ENCODE measurements at regions not wholly inside any gene's neighbourhood (a gene's known extent, or its start where the extent isn't known, plus 50 kb on each side); places are given as distances from the start of the nearest gene placed in this dataset.

GRCh38 chr12:111276146-111276545 lies 92.7 kb downstream of the PHETA1 start:
- TF ChIP-seq CTCF (conservative IDR thresholded peaks at IDR 0.05; ENCODE audit: low read depth in 2 of 2) (no peak), POLR2AphosphoS5 (IDR thresholded peaks at IDR 0.05; ENCODE audit: low read depth) (no peak), EZH2 (IDR thresholded peaks at IDR 0.05; ENCODE audit: low read depth, unreplicated experiment) (no peak), EZH2phosphoT487 (IDR thresholded peaks at IDR 0.05; ENCODE audit: unreplicated experiment) (no peak), JUNB (IDR thresholded peaks at IDR 0.05; ENCODE audit: unreplicated experiment) (no peak), REST (IDR thresholded peaks at IDR 0.05; ENCODE audit: unreplicated experiment) (no peak), CREB1 (CRISPR knock-in tag; IDR thresholded peaks at IDR 0.05; ENCODE audit: low read depth) (no peak), ETS1 (IDR thresholded peaks at IDR 0.05) (no peak), ZNF114 (CRISPR knock-in tag; IDR thresholded peaks at IDR 0.05) (no peak), NANOG (IDR thresholded peaks at IDR 0.05; ENCODE audit: borderline replicate concordance) (no peak), STAT1 (IDR thresholded peaks at IDR 0.05; ENCODE audit: unreplicated experiment) (no peak), ZNF331 (CRISPR knock-in tag; IDR thresholded peaks at IDR 0.05; ENCODE audit: low read depth) (no peak)
- TF ChIP-seq, protein P1, sequence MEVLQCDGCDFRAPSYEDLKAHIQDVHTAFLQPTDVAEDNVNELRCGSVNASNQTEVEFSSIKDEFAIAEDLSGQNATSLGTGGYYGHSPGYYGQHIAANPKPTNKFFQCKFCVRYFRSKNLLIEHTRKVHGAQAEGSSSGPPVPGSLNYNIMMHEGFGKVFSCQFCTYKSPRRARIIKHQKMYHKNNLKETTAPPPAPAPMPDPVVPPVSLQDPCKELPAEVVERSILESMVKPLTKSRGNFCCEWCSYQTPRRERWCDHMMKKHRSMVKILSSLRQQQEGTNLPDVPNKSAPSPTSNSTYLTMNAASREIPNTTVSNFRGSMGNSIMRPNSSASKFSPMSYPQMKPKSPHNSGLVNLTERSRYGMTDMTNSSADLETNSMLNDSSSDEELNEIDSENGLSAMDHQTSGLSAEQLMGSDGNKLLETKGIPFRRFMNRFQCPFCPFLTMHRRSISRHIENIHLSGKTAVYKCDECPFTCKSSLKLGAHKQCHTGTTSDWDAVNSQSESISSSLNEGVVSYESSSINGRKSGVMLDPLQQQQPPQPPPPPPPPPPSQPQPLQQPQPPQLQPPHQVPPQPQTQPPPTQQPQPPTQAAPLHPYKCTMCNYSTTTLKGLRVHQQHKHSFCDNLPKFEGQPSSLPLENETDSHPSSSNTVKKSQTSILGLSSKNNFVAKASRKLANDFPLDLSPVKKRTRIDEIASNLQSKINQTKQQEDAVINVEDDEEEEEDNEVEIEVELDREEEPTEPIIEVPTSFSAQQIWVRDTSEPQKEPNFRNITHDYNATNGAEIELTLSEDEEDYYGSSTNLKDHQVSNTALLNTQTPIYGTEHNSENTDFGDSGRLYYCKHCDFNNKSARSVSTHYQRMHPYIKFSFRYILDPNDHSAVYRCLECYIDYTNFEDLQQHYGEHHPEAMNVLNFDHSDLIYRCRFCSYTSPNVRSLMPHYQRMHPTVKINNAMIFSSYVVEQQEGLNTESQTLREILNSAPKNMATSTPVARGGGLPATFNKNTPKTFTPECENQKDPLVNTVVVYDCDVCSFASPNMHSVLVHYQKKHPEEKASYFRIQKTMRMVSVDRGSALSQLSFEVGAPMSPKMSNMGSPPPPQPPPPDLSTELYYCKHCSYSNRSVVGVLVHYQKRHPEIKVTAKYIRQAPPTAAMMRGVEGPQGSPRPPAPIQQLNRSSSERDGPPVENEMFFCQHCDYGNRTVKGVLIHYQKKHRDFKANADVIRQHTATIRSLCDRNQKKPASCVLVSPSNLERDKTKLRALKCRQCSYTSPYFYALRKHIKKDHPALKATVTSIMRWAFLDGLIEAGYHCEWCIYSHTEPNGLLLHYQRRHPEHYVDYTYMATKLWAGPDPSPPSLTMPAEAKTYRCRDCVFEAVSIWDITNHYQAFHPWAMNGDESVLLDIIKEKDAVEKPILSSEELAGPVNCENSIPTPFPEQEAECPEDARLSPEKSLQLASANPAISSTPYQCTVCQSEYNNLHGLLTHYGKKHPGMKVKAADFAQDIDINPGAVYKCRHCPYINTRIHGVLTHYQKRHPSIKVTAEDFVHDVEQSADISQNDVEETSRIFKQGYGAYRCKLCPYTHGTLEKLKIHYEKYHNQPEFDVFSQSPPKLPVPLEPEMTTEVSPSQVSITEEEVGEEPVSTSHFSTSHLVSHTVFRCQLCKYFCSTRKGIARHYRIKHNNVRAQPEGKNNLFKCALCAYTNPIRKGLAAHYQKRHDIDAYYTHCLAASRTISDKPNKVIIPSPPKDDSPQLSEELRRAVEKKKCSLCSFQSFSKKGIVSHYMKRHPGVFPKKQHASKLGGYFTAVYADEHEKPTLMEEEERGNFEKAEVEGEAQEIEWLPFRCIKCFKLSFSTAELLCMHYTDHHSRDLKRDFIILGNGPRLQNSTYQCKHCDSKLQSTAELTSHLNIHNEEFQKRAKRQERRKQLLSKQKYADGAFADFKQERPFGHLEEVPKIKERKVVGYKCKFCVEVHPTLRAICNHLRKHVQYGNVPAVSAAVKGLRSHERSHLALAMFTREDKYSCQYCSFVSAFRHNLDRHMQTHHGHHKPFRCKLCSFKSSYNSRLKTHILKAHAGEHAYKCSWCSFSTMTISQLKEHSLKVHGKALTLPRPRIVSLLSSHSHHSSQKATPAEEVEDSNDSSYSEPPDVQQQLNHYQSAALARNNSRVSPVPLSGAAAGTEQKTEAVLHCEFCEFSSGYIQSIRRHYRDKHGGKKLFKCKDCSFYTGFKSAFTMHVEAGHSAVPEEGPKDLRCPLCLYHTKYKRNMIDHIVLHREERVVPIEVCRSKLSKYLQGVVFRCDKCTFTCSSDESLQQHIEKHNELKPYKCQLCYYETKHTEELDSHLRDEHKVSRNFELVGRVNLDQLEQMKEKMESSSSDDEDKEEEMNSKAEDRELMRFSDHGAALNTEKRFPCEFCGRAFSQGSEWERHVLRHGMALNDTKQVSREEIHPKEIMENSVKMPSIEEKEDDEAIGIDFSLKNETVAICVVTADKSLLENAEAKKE (CRISPR knock-in tag; IDR thresholded peaks at IDR 0.05), result no peak
